Loucy (cell line): ENCODE measurements at regions not wholly inside any gene's neighbourhood (a gene's known extent, or its start where the extent isn't known, plus 50 kb on each side); places are given as distances from the start of the nearest gene placed in this dataset.

Experiments used
- H2AFZ ChIP-seq: fragments of 200-600 bp; sonication (generic); 2 replicates; pipeline ENCODE4 v1.6.0; 2016; ENCODE audit warnings: antibody characterized with exemption, mild to moderate bottlenecking, low read length, moderate library complexity
- H3F3A ChIP-seq: fragments of 200-600 bp; 2 replicates; pipeline ENCODE4 v1.6.0; 2016; ENCODE audit warnings: antibody characterized with exemption, low read depth, mild to moderate bottlenecking
- H3K27me3 ChIP-seq: fragments of 200-600 bp; sonication (generic); 2 replicates; pipeline ENCODE4 v1.6.1; 2014; ENCODE audit warnings: low read length, mild to moderate bottlenecking; ENCODE audit not compliant: insufficient read depth, poor library complexity, severe bottlenecking
- H3K36me3 ChIP-seq: fragments of 200-600 bp; sonication (generic); 2 replicates; pipeline ENCODE4 v1.6.1; 2016; ENCODE audit warnings: low read length; ENCODE audit not compliant: insufficient read depth
- H3K4me1 ChIP-seq: fragments of 200-600 bp; sonication (generic); 2 replicates; pipeline ENCODE4 v1.5.1; 2014; ENCODE audit warnings: low read length, mild to moderate bottlenecking; ENCODE audit not compliant: insufficient read depth, poor library complexity, severe bottlenecking
- H3K4me2 ChIP-seq: fragments of 200-600 bp; sonication (generic); 2 replicates; pipeline ENCODE4 v1.6.0; 2014; ENCODE audit warnings: antibody characterized with exemption, low read length, low read depth, mild to moderate bottlenecking; ENCODE audit not compliant: poor library complexity, severe bottlenecking
- H3K4me3 ChIP-seq: fragments of 200-600 bp; sonication (generic); 2 replicates; pipeline ENCODE4 v1.5.1; 2014; ENCODE audit warnings: low read length, mild to moderate bottlenecking, mixed read lengths; ENCODE audit not compliant: poor library complexity, severe bottlenecking
- H3K79me2 ChIP-seq: fragments of 200-600 bp; sonication (generic); 2 replicates; pipeline ENCODE4 v1.6.1; 2014; ENCODE audit warnings: low read length; ENCODE audit not compliant: insufficient read depth
- H3K9ac ChIP-seq: fragments of 200-600 bp; sonication (generic); 2 replicates; pipeline ENCODE4 v1.6.0; 2014; ENCODE audit warnings: mild to moderate bottlenecking, low read depth, low read length, moderate library complexity; ENCODE audit not compliant: poor library complexity, severe bottlenecking
- H3K9me2 ChIP-seq: fragments of 200-600 bp; sonication (generic); replicated peaks from 2 replicates; pipeline ENCODE4 v1.6.1; 2016; ENCODE audit warnings: low read depth, low read length, mixed read lengths
- H3K9me3 ChIP-seq: fragments of 200-600 bp; sonication (generic); 2 replicates; pipeline ENCODE4 v1.6.1; 2014; ENCODE audit warnings: mild to moderate bottlenecking, antibody characterized with exemption, low read length, low read depth; ENCODE audit not compliant: insufficient read depth
- H4K20me1 ChIP-seq: fragments of 200-600 bp; sonication (generic); 2 replicates; pipeline ENCODE4 v1.6.0; 2014; ENCODE audit warnings: antibody characterized with exemption, low read length, mild to moderate bottlenecking; ENCODE audit not compliant: insufficient read depth, poor library complexity, severe bottlenecking
- EZH2phosphoT487 ChIP-seq: fragments of 200-600 bp; IDR thresholded peaks from 2 replicates; pipeline ENCODE4 v1.6.1; 2018; ENCODE audit warnings: antibody characterized with exemption, mild to moderate bottlenecking, moderate library complexity, borderline replicate concordance
- TF ChIP-seq, protein P1 (sequence below): fragments of 200-600 bp; sonication (generic); conservative IDR thresholded peaks from 2 replicates; pipeline ENCODE4 v1.5.1; 2014; ENCODE audit warnings: mild to moderate bottlenecking, antibody characterized with exemption, low read length

DNA sequence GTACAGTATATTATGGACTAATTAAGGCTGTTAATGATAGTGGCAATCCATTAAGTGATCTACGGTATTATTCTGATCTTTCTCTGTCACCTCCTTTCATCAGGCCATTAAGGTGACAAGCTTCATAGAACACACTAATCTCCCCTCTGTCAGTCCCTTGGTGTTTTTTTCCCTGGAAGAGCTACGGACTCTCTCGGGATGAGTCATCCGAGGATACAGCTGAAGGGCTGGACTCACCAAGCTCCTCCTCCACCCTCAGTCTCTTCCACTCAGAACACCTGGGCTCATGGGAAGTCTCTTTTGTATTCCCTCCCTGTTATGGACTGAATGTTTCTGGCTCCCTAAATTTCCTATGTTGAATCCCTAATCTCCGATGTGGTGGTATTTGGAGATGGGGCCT is 69.8 kb upstream of the PLXNA4 start:
- H3K79me2 ChIP-seq: no peaks in the 10 kb centered on the region
- TF ChIP-seq EZH2phosphoT487: no peak
- TF ChIP-seq, protein P1, sequence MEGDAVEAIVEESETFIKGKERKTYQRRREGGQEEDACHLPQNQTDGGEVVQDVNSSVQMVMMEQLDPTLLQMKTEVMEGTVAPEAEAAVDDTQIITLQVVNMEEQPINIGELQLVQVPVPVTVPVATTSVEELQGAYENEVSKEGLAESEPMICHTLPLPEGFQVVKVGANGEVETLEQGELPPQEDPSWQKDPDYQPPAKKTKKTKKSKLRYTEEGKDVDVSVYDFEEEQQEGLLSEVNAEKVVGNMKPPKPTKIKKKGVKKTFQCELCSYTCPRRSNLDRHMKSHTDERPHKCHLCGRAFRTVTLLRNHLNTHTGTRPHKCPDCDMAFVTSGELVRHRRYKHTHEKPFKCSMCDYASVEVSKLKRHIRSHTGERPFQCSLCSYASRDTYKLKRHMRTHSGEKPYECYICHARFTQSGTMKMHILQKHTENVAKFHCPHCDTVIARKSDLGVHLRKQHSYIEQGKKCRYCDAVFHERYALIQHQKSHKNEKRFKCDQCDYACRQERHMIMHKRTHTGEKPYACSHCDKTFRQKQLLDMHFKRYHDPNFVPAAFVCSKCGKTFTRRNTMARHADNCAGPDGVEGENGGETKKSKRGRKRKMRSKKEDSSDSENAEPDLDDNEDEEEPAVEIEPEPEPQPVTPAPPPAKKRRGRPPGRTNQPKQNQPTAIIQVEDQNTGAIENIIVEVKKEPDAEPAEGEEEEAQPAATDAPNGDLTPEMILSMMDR: no peak
- H3K27me3 ChIP-seq: no peaks in the 10 kb centered on the region
- H3K9me3 ChIP-seq: no peaks in the 10 kb centered on the region
- peaks cover 7% of the 10 kb centered on the region for H3K4me1 ChIP-seq
- no peaks in the 10 kb centered on the region for H3K36me3 ChIP-seq
- no peak overlapping the region for H3K4me3 ChIP-seq
- no peaks in the 10 kb centered on the region for H4K20me1 ChIP-seq
- no peaks in the 10 kb centered on the region for H3F3A ChIP-seq
- H2AFZ ChIP-seq: no peak overlapping the region
- H3K9me2 ChIP-seq: no peaks in the 10 kb centered on the region
- no peak overlapping the region for H3K9ac ChIP-seq
- H3K4me2 ChIP-seq: no peak overlapping the region

- no peaks in the 10 kb centered on the region for H3K79me2 ChIP-seq
- no peaks in the 10 kb centered on the region for H3K9me3 ChIP-seq
- H3K27me3 ChIP-seq: no peaks in the 10 kb centered on the region
- H3K4me2 ChIP-seq: no peak overlapping the region
- TF ChIP-seq, protein P1: no peak
- TF ChIP-seq EZH2phosphoT487: no peak
- H3K36me3 ChIP-seq: no peaks in the 10 kb centered on the region
- no peaks in the 10 kb centered on the region for H3F3A ChIP-seq
- no peak overlapping the region for H3K9ac ChIP-seq
- H4K20me1 ChIP-seq: no peaks in the 10 kb centered on the region
- H2AFZ ChIP-seq: no peak overlapping the region
- H3K4me3 ChIP-seq: no peak overlapping the region
- H3K9me2 ChIP-seq: no peaks in the 10 kb centered on the region
- H3K4me1 ChIP-seq: peaks cover 7% of the 10 kb centered on the region
Observed at GRCh38 chr7:132643302-132643701, 67.0 kb upstream of the PLXNA4 start.

DNA sequence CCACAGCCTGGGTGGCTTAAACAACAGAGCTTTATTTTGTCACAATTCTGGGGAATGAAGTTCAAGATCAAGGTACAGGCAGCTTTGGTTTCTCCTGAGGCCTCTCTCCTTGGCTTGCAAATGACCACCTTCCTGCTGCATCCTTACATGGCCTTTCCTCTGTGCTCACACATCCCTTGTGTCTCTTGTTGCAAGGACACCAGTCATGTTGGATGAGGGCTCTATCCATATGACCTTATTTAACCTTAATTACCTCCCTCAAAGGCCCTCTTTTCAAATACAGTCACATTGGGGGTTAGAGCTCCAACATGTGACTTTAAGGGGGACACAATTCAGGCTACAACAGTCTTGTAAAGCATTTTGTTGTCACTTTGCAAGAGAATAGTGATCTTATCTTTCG is 65.0 kb upstream of the PLXNA4 start:
- H3K4me3 ChIP-seq: no peak overlapping the region

More for the DNA sequence above, 65.0 kb upstream of the PLXNA4 start:
- no peaks in the 10 kb centered on the region for H3K27me3 ChIP-seq
- no peak overlapping the region for H3K4me2 ChIP-seq
- H3K9me2 ChIP-seq: no peaks in the 10 kb centered on the region
- peaks cover 7% of the 10 kb centered on the region for H3K4me1 ChIP-seq
- no peak overlapping the region for H2AFZ ChIP-seq
- no peaks in the 10 kb centered on the region for H3K79me2 ChIP-seq
- no peaks in the 10 kb centered on the region for H4K20me1 ChIP-seq
- no peaks in the 10 kb centered on the region for H3K36me3 ChIP-seq
- no peaks in the 10 kb centered on the region for H3K9me3 ChIP-seq
- no peaks in the 10 kb centered on the region for H3F3A ChIP-seq
- H3K9ac ChIP-seq: no peak overlapping the region
- TF ChIP-seq EZH2phosphoT487: no peak
- TF ChIP-seq, protein P1: no peak
